ENCODE measurements at regions not wholly inside any gene's neighbourhood (a gene's known extent, or its start where the extent isn't known, plus 50 kb on each side); places are given as distances from the start of the nearest gene placed in this dataset.

GRCh38 chr4:19930742-19931141 is 321.0 kb upstream of the SLIT2 start:
- TF ChIP-seq CTCF (IDR thresholded peaks at IDR 0.05) (no peak), POLR2A (IDR thresholded peaks at IDR 0.05) (no peak)

Measured in esophagus squamous epithelium (tissue), 4 donors.